Testis (tissue), 2 donors: ENCODE measurements at regions not wholly inside any gene's neighbourhood (a gene's known extent, or its start where the extent isn't known, plus 50 kb on each side); places are given as distances from the start of the nearest gene placed in this dataset.

Experiments
- POLR2A ChIP-seq: fragments of 450-650 bp; IDR thresholded peaks from one replicate; pipeline ENCODE4 v1.6.1; 2017; ENCODE audit warnings: antibody characterized with exemption, mild to moderate bottlenecking, moderate library complexity
- TF ChIP-seq, protein P1 (sequence below), 3 experiments: fragments of 450-650 bp in 2 of 3; fragments of 200-600 bp in 1 of 3; sonication (generic) in 1 of 3; IDR thresholded peaks; one replicate each; pipeline ENCODE4 v1.5.1; 2016 to 2019; ENCODE audit warnings: antibody characterized with exemption in 3 of 3, mild to moderate bottlenecking in 2 of 3, moderate library complexity in 1 of 3

DNA sequence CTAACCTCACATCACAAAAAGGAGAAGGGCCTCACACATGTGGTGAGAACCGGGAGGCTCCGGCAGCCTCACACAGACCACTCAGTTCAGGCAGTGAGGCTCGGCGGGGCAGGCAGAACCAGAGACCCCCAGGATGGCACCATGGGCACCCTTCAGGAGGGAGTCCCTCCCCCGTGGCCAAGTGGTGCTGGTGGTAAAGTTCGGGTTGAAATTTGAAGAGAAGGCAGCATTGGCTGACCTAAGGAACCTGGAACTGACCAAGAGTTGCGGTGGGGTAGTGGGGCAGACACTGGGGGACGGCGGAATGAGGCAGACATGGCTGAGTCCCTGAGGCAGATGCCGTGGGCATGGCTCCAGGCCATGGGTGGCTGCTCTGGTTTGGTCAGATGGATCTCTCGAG, 239.3 kb upstream of the MYT1L start:
- TF ChIP-seq POLR2A: no peak
- TF ChIP-seq, protein P1, sequence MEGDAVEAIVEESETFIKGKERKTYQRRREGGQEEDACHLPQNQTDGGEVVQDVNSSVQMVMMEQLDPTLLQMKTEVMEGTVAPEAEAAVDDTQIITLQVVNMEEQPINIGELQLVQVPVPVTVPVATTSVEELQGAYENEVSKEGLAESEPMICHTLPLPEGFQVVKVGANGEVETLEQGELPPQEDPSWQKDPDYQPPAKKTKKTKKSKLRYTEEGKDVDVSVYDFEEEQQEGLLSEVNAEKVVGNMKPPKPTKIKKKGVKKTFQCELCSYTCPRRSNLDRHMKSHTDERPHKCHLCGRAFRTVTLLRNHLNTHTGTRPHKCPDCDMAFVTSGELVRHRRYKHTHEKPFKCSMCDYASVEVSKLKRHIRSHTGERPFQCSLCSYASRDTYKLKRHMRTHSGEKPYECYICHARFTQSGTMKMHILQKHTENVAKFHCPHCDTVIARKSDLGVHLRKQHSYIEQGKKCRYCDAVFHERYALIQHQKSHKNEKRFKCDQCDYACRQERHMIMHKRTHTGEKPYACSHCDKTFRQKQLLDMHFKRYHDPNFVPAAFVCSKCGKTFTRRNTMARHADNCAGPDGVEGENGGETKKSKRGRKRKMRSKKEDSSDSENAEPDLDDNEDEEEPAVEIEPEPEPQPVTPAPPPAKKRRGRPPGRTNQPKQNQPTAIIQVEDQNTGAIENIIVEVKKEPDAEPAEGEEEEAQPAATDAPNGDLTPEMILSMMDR (IDR thresholded peaks at IDR 0.05): no peak
